Endothelial cell of hepatic sinusoid (primary cell): ENCODE measurements at regions not wholly inside any gene's neighbourhood (a gene's known extent, or its start where the extent isn't known, plus 50 kb on each side); places are given as distances from the start of the nearest gene placed in this dataset.
"Not testable (repeated sequence)": the region's sequence is repeated elsewhere in the genome, so short reads cannot be mapped to it uniquely, and the experiment has no call there.

ENCODE experiments used
- in situ Hi-C: cut with HindIII; loops from 2 replicates; pipeline ENCODE4 v1.10.0; 2017; ENCODE audit warnings: low sequenced_read_pairs

DNA sequence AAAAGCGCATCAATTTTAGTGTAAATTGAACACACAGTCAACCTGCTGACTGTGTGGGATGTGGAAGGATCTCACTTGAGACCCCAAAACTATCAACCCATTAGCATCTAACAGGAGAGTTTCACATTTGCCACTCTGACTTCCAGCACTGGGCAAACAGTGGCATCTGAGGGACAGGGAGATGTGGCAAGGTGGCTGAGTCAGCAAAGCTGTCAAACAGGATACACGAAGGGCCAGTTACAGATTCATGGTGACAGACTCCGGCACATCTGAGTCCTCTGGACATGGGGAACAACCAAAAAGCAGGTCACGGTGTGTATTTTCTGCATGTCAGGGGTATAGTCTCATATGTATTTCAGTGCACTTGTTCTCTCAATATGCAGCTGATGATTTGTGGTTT is 573.4 kb upstream of the PPP2R3A start:
- in situ Hi-C loops, result no loop called here

DNA sequence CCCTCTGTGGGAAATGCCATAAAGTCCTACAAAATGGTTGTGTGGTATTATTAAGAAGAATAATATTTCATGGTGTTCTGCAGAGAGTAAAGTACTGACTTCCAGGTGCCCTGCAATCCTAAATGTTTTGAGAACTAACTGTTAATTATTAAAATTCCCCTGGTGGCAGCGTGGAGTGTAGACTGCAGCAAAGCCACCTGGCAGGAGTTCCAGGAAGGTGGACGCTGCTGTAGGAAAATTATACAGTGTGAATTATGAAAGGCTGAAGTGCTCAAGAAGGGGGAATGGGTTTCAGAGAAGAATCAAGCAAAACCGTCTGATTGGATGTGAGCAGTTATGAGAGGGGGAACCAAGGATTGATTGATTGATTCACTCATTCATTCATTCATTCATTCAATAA is 572.4 kb upstream of the PPP2R3A start:
- in situ Hi-C loops, result no loop called here

DNA sequence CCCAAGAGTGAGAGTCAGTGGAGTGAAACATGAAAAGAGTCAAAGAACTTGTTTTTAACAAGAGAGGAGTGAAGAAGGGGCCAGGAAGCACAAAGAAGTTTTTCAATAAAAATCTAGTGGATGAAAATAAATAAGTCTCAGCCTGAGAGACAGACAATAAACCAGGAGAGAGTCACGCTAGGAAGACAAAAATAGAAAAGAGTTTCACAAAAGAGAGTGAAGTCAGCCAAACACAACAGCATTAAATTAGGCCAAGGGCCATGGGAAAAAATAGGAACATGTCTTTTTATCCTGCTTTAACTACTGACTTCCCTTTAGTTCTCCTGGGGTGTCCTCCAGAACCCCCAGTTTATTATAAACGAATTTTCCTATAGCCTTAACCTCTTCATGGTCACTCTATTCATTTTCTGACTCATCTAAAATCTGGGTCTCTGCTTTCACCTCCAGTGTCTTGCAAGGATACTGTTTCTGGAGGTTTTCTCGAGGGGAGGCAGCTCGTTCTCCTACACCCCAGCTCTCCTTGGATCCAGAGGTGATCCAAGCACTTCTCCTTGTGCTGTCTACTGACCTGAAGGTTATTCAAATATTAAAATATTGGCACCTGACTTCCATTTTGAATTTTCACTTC is 571.5 kb upstream of the PPP2R3A start:
- in situ Hi-C loops, result no loop called here

DNA sequence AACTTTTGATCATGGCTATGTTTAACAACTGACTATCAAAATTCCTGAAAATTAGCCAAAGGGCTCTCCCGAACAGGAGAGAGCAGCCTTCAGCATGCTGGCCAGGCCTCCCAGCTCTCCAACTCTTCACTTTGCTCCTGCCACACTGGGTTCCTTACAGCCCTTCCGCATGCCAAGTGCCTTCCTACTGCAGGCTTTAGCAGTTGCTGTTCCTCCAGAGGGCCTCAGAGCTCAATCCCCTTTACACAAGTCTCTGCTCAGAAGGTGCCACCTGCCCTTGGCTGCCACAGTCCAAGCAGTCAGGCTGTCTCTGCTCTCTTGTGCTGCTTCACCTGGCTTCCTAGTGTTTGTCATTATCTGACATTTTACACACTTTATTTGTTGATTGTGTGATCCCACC is 553.1 kb upstream of the PPP2R3A start:
- in situ Hi-C loops, result no loop called here

DNA sequence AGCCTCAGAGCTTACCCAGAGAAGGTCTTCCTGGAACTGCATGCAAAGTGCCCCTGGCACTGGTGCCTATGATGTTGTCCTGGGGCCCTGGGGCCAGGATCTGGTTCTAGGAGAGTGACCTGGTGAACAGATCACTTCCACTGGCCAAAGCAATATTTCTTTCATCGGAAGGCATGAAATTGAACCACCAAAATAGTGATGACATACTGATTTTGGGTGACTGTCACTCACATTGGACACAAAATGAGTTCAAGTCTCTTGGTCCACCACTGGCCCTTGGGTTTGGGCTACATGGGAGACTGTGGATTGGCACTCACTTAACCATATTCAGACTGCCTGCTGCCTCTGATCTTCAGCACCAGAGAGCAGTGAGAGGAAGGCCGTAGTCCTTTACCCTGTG is 549.3 kb upstream of the PPP2R3A start:
- in situ Hi-C loops, result no loop called here

DNA sequence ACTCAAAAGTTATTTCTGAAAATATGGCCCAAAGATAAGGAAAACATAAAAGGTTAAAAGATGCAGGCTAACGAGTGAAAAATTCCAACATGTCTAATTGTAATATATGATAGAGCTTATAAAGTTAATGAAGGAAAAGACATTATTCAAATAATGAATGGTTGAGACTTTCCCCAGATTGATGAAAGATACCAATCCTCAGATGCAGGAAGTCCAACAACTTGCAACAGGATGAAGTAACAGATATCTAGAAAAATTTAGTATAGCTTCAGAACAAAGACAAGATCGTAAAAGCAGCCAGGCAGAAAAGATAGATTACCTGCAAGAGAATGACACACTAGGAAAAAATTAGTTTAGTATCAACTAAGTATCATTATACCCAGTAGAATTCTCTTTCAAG is 546.4 kb upstream of the PPP2R3A start:
- in situ Hi-C loops, result no loop called here

DNA sequence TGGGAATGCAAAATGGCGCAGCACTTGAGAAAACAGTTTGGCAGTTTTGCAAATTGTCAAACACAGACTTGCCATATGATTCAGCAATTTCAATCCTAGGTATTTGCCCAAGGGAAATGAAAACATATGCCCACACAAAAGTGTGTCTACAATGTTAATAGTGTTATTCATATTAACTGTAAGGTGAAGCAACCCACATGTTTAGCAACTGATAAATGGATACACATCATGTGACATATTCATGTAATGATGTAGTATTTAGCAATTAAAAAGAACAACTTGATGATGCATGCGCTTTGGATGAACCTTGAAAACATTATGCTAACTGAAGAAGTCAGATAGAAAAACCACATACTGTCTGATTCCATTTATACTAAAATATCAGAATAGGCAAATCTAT is 539.0 kb upstream of the PPP2R3A start:
- in situ Hi-C loops, result no loop called here

DNA sequence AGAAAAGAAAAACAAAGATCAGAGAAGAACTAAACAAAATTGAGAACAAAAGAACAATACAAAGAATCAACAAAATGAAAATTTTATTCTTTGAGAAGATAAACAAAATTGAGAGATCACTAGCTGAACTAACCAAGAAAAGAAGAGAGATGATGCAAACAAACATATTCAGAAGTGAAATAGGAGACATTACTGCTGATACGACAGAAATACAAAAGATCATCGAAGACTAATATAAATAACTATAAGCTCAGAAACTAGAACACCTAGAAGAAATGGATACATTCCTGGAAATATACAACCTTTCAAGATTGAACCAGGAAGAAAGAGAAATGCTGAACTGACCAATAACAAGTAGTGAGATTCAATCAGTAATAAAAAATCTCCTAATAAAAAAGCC is 533.1 kb upstream of the PPP2R3A start:
- in situ Hi-C loops, result no loop called here

DNA sequence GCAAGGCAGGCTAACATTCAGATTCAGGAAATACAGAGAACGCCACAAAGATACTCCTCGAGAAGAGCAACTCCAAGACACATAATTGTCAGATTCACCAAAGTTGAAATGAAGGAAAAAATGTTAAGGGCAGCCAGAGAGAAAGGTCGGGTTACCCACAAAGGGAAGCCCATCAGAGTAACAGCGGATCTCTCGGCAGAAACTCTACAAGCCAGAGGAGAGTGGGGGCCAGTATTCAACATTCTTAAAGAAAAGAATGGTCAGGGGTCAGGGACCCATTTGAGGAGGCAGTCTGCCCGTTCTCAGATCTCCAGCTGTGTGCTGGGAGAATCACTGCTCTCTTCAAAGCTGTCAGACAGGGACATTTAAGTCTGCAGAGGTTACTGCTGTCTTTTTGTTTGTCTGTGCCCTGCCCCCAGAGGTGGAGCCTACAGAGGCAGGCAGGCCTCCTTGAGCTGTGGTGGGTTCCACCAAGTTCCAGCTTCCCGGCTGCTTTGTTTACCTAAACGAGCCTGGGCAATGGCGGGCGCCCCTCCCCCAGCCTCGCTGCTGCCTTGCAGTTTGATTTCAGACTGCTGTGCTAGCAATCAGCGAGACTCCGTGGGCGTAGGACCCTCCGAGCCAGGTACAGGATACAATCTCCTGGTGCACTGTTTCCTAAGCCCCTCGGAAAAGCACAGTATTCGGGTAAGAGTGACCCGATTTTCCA is 526.5 kb upstream of the PPP2R3A start:
- in situ Hi-C loops, result not testable (repeated sequence)

DNA sequence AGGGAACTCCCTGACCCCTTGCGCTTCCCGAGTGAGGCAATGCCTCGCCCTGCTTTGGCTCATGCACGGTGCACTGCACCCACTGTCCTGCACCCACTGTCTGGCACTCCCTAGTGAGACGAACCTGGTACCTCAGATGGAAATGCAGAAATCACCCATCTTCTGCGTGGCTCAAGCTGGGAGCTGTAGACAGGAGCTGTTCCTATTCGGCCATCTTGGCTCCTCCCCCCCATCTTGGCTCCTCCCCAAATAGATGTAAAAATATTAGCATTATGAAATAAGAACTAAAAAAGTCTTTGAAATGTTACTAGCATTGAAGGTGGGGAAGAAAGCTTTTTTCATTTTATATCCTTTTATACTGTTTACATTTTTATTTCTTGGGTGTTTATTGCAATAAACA is 525.9 kb upstream of the PPP2R3A start:
- in situ Hi-C loops, result not testable (repeated sequence)

DNA sequence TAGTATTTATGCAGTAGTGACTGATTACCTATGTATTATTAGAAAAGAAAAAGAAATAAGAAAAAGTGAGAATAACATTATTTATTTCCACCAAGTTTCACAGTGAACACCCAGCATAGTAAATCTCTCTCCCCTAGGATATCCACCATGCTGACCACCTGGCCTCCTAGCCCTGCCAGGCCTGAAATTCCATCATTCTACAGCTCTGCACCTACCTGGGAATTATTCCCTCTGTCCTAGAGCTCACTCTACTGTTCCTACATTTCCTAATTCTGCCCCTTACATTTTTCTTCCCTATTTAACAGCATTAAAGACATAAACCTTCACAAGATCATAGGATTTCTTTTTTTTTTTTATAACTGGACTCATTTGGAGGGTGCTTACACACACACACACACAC is 525.3 kb upstream of the PPP2R3A start:
- in situ Hi-C loops, result no loop called here

DNA sequence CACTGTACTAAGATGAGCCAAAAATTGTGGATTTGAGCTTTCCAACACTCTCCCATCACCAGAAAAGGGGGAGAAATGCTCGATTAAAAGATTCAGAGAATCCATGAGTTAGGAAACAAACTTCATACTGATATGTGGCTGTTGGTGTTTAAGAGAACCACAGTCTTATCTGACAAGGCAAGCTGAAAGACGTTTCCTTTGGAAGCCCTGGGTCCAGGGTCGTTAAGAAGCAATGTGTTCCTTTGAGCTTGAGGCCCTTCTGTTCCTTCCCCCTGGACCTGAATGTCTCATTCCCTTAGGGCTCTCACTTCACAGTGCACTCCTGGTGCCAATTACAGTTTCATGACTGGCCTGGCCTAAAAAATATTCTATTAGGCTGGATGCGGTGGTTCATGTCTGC is 524.8 kb upstream of the PPP2R3A start:
- in situ Hi-C loops, result no loop called here

DNA sequence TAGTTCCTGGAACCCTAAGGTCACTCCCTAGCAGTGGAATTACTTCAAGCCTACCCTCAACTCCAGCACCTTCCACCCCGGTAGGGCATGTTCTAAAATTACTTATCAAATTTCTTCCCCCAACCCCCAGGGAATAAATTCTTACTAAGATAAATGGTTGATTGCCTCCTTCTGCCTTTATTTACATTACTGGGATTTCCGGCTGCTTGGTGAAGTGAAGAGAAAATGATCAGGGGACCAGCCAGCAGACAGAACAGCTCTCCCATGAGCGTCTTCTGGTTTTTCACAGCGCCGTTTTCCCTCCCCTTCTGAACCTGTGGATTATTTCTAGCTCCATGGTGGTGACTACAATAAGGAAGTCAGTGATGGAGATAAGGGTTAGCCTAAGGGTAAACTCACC is 521.5 kb upstream of the PPP2R3A start:
- in situ Hi-C loops, result no loop called here

DNA sequence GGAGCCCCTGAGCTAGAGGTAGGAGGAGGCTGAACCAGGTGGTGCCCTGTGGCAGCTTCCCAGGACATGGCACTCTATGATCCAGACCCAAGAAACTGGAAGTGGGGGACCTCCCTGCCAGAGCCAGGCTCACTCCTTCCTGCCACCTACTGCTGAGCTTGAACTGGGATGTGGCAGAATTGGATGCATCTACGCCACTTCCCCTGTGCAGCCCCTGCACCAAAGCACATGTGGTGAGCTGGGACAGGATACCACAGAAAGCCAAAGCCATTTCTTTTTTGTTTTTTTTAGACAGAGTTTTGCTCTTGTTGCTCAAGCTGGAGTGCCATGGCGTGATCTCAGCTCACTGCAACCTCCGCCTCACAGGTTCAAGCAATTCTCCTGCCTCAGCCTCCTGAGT is 518.0 kb upstream of the PPP2R3A start:
- in situ Hi-C loops, result no loop called here

DNA sequence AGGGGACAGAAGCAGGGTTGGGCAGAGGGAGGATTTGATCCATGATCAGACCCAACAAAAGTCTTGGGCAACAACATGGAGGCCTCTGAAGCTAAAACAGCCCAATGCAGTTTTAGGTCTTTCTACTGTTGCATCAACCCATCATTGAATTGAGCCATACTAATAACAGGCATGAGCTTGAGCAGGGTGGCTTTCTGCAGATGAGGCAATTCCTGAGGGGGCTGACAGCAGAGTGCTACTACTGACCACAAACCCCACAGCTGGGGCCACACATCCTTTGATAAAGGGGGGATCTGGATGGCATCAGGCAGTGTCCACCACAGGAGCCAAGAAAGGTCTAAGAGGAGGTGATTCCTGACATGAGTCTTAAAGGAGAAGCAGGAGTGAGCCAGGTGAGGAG is 517.0 kb upstream of the PPP2R3A start:
- in situ Hi-C loops, result no loop called here

DNA sequence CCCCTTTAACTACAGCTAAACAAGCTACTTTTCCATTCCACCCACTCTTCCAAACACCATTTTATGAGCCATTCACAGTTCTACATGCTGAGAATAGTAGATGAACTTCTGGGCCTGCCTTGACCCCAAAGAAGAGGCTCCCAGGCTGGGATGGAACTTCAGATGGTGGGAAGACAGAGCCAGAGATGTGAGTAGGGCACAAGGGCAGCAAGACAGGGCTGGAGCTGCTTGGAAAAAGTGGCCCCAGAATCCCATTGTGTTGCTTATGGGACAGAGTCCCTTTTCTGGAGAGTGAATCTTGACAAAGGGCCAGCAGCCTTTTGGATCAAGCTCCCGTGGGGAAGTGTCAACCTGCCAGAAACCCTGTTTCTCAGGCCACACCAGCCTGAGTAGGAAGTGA is 516.5 kb upstream of the PPP2R3A start:
- in situ Hi-C loops, result no loop called here

DNA sequence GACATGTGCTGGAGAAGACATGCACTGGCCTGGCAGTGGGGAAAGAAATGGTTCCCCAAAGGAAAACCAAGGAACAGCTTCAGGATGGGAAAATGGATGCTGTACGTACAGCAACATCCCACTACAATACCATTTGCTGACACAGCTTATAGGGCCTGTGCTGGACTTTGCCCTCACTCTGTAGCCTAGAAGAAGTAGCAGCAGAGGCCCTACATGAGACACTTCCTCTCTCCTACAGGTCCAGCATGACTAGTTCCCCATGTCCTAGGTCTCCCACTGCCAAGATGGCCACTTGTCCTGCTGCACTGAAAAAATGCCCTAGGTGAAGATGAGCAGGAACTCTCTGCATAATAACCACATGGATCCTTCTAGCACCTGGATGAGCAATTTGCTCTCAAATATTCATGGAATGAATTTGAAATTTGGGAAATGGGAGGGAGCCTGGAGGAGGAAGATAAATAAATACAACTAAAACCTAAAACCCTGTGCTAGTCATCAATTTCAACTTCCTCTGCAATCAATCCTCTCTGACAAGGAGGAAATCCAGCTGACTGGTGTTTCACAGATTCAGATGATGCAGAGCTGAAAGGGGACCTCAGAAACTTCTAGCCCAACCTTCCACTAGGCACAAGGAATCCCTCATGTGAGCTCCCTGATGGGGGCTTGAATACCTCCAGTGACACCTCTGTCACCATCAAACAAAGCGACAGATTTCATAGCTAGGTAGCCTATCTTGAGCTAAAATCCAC is 514.3 kb upstream of the PPP2R3A start:
- in situ Hi-C loops, result loop anchor here (10.0 kb wide), 1 partner anchor 86 kb away; no protein-coding TSS in a partner anchor

DNA sequence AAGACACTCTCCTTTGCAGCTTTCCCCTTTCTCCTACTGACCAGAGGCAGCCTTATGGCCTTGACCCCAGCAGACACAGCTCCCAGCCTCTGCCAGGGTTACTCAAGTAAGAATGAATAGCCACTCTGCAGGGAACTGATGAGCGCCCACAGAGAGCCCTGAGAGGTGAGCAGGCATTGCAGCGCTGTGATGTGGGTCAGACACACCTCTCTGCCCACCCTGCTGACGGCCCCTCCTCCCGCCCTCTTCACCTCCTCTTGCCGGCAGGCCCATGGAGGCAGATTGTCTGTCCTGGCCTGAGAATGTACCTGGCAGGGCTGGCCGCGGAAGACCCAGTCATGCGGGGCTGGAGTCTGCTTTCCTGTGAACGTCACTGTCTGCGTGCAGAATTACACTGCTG is 512.6 kb upstream of the PPP2R3A start:
- in situ Hi-C loops, result loop anchor here (10.0 kb wide), 1 partner anchor 88 kb away; no protein-coding TSS in a partner anchor

DNA sequence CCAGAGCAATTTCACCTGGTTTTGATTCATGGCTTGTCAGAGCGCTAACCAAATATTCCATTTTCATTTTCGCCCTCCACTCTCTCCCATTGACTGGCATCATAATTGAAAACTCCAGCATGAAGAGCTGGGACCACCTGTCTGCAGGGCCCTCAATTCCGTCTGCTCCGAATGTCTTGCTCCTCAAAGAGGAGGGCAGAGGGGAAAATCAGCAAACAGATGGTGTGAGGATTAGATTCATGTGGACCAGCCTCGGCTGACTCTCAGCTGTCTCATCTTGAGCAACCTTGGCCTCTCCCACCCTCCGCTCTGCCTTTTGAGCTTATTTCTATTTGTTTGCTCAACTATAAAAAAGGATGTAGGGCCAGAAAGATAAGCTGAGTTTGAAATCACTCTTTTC is 512.2 kb upstream of the PPP2R3A start:
- in situ Hi-C loops, result loop anchor here (10.0 kb wide), 1 partner anchor 89 kb away; no protein-coding TSS in a partner anchor

DNA sequence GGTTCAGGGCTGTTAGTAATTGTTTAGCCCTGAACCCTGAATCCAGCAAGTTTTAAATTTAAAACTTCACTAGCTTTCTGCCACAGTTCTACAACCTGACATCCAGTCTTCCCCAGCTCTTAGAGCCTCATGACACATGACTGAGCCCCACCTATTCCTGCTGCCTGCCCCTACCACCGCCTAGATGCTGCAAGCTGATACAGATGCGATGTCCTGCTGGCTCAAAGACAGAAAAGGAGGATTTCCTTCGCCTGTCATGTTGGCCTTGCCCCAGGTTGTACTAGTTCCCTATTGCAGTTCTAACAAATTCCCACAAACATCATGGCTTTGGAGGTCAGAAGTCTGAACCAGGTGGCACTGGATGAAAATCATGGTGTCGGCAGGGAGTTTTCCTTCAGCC is 510.6 kb upstream of the PPP2R3A start:
- in situ Hi-C loops, result loop anchor here (10.0 kb wide), 1 partner anchor 90 kb away; no protein-coding TSS in a partner anchor

DNA sequence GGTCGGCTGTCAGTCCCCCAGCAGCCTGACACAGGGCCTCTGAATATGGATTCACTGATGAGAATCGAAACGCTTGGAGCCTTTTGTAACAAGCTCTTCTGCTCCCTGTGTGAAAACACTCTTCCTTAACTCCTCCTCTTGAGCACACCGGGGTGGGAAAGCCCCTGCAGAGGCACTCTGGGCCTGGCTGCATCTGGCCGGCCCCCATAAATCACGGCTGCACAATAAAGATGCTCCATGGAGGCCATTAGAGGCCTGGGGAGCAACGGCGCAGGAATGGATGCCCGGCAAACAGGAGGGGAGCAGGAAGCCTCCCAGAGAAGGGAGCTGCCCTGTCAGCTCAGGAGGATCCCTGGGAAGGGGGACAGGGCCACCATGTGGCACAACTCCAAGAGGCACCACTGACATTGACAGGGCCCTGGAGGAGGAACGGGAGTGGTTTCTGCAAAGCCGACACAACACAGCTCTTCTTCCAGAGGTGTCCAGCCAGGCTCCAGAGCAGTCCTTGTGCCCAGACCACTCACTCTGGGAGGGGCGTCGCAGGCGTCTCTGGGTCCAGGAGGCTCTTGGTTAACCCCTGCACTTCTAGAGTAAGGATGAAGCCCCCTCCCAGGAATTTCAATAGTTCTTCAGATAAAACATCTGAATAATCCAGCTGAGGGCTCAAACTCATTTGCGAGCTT is 509.3 kb upstream of the PPP2R3A start:
- in situ Hi-C loops, result loop anchor here (10.0 kb wide), 1 partner anchor 91 kb away; no protein-coding TSS in a partner anchor
